DOHH2 (cell line): ENCODE measurements at regions not wholly inside any gene's neighbourhood (a gene's known extent, or its start where the extent isn't known, plus 50 kb on each side); places are given as distances from the start of the nearest gene placed in this dataset.

Experiments
- H3F3A ChIP-seq: fragments of 200-600 bp; sonication (generic), shearing (Covaris generic); 2 replicates; pipeline ENCODE4 v1.6.0; 2016; ENCODE audit warnings: antibody characterized with exemption, mild to moderate bottlenecking; ENCODE audit not compliant: control insufficient read depth, insufficient read depth
- H3K27ac ChIP-seq: fragments of 200-600 bp; sonication (generic); 2 replicates; pipeline ENCODE4 v1.5.1; 2014; ENCODE audit warnings: low read depth, mild to moderate bottlenecking, low read length, moderate library complexity
- H3K27me3 ChIP-seq: fragments of 200-600 bp; sonication (generic); 2 replicates; pipeline ENCODE4 v1.6.1; 2014; ENCODE audit warnings: mild to moderate bottlenecking, low read length, mixed read lengths; ENCODE audit not compliant: control insufficient read depth
- H3K36me3 ChIP-seq: fragments of 200-600 bp; sonication (generic); 2 replicates; pipeline ENCODE4 v1.6.1; 2014; ENCODE audit warnings: mild to moderate bottlenecking, low read length, moderate library complexity, mixed read lengths; ENCODE audit not compliant: control insufficient read depth
- H3K4me1 ChIP-seq: fragments of 200-600 bp; sonication (generic); 2 replicates; pipeline ENCODE4 v1.6.1; 2014; ENCODE audit warnings: mild to moderate bottlenecking, low read length, mixed read lengths; ENCODE audit not compliant: control insufficient read depth
- H3K4me2 ChIP-seq: fragments of 200-600 bp; sonication (generic); 2 replicates; pipeline ENCODE4 v1.6.0; 2014; ENCODE audit warnings: mild to moderate bottlenecking, low read length, moderate library complexity
- H3K4me3 ChIP-seq: fragments of 200-600 bp; sonication (generic); 2 replicates; pipeline ENCODE4 v1.5.1; 2014; ENCODE audit warnings: mild to moderate bottlenecking, low read length, mixed read lengths
- H3K79me2 ChIP-seq: fragments of 200-600 bp; sonication (generic); 2 replicates; pipeline ENCODE4 v1.6.1; 2014; ENCODE audit warnings: mild to moderate bottlenecking, low read length, mixed read lengths; ENCODE audit not compliant: control insufficient read depth
- H3K9me2 ChIP-seq: fragments of 200-600 bp; sonication (generic); replicated peaks from 2 replicates; pipeline ENCODE4 v1.6.1; 2014; ENCODE audit warnings: mild to moderate bottlenecking, low read length, mixed read lengths; ENCODE audit not compliant: control insufficient read depth
- H3K9me3 ChIP-seq: fragments of 200-600 bp; sonication (generic); 2 replicates; pipeline ENCODE4 v1.6.1; 2014; ENCODE audit warnings: antibody characterized with exemption, low read length, mixed read lengths; ENCODE audit not compliant: control insufficient read depth, insufficient read depth
- H4K20me1 ChIP-seq: fragments of 200-600 bp; sonication (generic); 2 replicates; pipeline ENCODE4 v1.6.0; 2014; ENCODE audit warnings: low read depth, mild to moderate bottlenecking, antibody characterized with exemption, low read length, moderate library complexity; ENCODE audit not compliant: control insufficient read depth, insufficient read depth
- EZH2phosphoT487 ChIP-seq: fragments of 200-600 bp; sonication (generic); IDR thresholded peaks from 2 replicates; pipeline ENCODE4 v1.6.1; 2017; ENCODE audit warnings: borderline replicate concordance, mild to moderate bottlenecking, antibody characterized with exemption, low read length, moderate library complexity, mixed read lengths
- TF ChIP-seq, protein P1 (sequence below): fragments of 200-600 bp; sonication (generic); IDR thresholded peaks from one replicate; pipeline ENCODE4 v1.5.1; 2014; ENCODE audit warnings: antibody characterized with exemption, mild to moderate bottlenecking, low read depth, low read length; ENCODE audit not compliant: poor library complexity, severe bottlenecking

DNA sequence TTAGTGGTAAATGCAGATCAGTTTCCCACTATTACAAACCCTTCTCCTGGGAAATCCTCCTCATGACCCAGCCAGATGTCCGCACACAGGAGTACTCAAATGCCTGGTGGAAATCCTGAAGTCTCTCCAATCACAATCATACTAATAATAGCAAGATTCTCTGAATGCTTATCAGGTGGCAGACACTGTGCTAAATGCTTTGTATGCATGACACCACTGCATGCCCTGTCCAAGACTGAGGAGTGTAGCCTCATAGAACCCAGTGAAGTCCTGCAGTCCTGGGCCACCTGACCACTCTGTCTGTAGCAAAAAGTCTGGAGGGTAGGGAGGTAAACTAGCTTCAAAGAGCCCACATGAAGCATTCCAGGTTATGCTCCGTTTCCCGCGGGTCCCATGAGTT, 434.8 kb upstream of the CHST9 start:
- Histone ChIP-seq H4K20me1 (no peaks in the 10 kb centered on the region), H3K4me3 (no peak overlapping the region), H3K4me2 (no peak overlapping the region), H3K27me3 (no peaks in the 10 kb centered on the region), H3K79me2 (no peaks in the 10 kb centered on the region), H3K4me1 (no peaks in the 10 kb centered on the region), H3F3A (no peaks in the 10 kb centered on the region), H3K9me2 (no peaks in the 10 kb centered on the region), H3K36me3 (no peaks in the 10 kb centered on the region), H3K27ac (no peak overlapping the region), H3K9me3 (no peaks in the 10 kb centered on the region)
- TF ChIP-seq, protein P1, sequence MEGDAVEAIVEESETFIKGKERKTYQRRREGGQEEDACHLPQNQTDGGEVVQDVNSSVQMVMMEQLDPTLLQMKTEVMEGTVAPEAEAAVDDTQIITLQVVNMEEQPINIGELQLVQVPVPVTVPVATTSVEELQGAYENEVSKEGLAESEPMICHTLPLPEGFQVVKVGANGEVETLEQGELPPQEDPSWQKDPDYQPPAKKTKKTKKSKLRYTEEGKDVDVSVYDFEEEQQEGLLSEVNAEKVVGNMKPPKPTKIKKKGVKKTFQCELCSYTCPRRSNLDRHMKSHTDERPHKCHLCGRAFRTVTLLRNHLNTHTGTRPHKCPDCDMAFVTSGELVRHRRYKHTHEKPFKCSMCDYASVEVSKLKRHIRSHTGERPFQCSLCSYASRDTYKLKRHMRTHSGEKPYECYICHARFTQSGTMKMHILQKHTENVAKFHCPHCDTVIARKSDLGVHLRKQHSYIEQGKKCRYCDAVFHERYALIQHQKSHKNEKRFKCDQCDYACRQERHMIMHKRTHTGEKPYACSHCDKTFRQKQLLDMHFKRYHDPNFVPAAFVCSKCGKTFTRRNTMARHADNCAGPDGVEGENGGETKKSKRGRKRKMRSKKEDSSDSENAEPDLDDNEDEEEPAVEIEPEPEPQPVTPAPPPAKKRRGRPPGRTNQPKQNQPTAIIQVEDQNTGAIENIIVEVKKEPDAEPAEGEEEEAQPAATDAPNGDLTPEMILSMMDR: no peak
- TF ChIP-seq EZH2phosphoT487: no peak

DNA sequence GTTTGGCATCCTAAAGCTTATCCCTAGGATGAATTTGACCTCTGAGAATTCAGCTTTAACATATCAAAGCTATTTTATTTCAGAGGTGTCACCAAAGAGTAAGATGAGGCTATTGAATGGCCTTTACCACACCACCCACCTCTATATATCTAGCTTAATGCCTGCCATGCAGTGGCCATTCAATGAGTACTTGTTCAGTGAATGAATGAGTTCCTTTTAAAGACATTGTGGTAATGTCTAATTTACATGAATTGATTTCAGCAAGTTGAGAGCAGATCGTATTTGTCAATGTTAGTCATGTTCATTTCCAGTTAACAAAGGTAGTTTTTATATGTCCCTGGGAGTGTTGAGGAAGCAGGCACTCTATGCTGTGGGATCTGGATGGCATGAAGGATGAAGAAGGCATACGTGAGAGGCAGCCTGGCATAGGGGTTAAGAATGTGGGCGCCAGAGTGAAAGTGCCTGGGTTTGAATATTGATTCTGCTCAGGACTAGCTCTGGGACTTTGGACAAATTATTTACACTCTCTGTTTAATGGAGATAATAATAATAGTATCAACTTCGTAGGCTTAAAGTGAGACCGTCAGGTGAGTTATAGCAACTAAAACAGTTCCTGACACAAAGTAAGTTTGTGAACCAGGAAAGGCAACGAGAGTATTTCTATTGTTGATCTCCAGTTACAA, 434.1 kb upstream of the CHST9 start:
- Histone ChIP-seq H3K36me3 (no peaks in the 10 kb centered on the region), H3K27me3 (no peaks in the 10 kb centered on the region), H3K4me1 (no peaks in the 10 kb centered on the region), H4K20me1 (no peaks in the 10 kb centered on the region), H3K9me3 (no peaks in the 10 kb centered on the region), H3K4me3 (no peak overlapping the region), H3K9me2 (no peaks in the 10 kb centered on the region), H3F3A (no peaks in the 10 kb centered on the region), H3K4me2 (no peak overlapping the region), H3K27ac (no peak overlapping the region), H3K79me2 (no peaks in the 10 kb centered on the region)
- TF ChIP-seq EZH2phosphoT487: no peak
- TF ChIP-seq, protein P1: no peak

DNA sequence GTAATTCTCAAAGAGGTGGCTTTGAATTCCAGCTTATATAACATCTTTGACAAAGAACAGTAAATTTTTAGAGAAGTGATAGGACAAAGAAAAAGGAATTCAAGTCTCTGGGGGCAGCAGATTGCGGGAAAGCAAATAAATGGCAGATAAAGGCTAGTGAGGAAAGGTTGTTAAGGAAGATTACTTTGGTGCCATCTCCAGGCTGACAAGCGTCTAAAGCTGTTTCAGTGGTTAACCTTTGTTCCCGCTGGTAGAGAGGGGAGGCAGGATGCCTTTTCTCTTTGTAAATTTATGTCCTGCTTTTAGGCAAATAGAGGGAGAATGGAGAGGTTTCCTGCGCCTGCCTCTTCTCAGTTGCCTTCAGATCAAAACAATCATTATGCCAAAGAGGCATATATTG, 431.2 kb upstream of the CHST9 start:
- TF ChIP-seq, protein P1: no peak
- no peak for TF ChIP-seq EZH2phosphoT487
- Histone ChIP-seq H3K4me2 (no peak overlapping the region), H3K4me3 (no peak overlapping the region), H3K9me3 (no peaks in the 10 kb centered on the region), H3K9me2 (no peaks in the 10 kb centered on the region), H4K20me1 (no peaks in the 10 kb centered on the region), H3K27ac (no peak overlapping the region), H3K79me2 (no peaks in the 10 kb centered on the region), H3K4me1 (no peaks in the 10 kb centered on the region), H3K36me3 (no peaks in the 10 kb centered on the region), H3F3A (no peaks in the 10 kb centered on the region), H3K27me3 (no peaks in the 10 kb centered on the region)
